AG09309 (cell line): ENCODE measurements at regions not wholly inside any gene's neighbourhood (a gene's known extent, or its start where the extent isn't known, plus 50 kb on each side); places are given as distances from the start of the nearest gene placed in this dataset.
A peak's percentile ranks its signal among the peaks of the same experiment; 100 is the strongest.

Experiments
- DNase-seq: peaks from one replicate; pipeline ENCODE4 v3.0.0-alpha.2; 2010; ENCODE audit warnings: low read depth
- H3K4me3 ChIP-seq: 2 replicates; pipeline ENCODE4 v1.5.1; 2011; ENCODE audit warnings: mild to moderate bottlenecking, low read depth, low read length, moderate library complexity; ENCODE audit not compliant: control insufficient read depth
- TF ChIP-seq, protein P1 (sequence below): IDR thresholded peaks from 2 replicates; pipeline ENCODE4 v1.5.1; 2011; ENCODE audit warnings: mild to moderate bottlenecking, low read depth, low read length, inconsistent platforms; ENCODE audit not compliant: insufficient read depth, control insufficient read depth; ENCODE audit errors: missing control alignments

DNA sequence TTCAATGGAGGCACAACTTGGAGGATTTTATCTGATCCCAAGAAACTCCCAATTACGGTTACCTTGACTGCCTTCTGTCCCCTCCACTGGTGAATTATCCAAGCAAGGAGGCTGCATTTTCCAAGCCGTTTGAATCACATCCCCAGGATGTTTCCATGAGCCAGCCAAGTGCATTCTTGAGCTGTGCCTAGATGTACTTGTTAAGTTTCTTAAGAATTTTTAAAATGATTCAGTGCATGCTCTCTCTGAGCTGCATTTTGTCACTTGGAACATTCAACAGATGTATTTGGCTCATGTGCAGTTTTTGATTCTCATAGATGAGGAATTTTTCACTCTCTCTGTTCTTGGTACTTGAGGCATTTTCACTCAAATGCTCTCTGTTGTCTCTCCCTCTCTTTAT is 202.6 kb upstream of the MYOCD start:
- TF ChIP-seq, protein P1, sequence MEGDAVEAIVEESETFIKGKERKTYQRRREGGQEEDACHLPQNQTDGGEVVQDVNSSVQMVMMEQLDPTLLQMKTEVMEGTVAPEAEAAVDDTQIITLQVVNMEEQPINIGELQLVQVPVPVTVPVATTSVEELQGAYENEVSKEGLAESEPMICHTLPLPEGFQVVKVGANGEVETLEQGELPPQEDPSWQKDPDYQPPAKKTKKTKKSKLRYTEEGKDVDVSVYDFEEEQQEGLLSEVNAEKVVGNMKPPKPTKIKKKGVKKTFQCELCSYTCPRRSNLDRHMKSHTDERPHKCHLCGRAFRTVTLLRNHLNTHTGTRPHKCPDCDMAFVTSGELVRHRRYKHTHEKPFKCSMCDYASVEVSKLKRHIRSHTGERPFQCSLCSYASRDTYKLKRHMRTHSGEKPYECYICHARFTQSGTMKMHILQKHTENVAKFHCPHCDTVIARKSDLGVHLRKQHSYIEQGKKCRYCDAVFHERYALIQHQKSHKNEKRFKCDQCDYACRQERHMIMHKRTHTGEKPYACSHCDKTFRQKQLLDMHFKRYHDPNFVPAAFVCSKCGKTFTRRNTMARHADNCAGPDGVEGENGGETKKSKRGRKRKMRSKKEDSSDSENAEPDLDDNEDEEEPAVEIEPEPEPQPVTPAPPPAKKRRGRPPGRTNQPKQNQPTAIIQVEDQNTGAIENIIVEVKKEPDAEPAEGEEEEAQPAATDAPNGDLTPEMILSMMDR = no peak

DNA sequence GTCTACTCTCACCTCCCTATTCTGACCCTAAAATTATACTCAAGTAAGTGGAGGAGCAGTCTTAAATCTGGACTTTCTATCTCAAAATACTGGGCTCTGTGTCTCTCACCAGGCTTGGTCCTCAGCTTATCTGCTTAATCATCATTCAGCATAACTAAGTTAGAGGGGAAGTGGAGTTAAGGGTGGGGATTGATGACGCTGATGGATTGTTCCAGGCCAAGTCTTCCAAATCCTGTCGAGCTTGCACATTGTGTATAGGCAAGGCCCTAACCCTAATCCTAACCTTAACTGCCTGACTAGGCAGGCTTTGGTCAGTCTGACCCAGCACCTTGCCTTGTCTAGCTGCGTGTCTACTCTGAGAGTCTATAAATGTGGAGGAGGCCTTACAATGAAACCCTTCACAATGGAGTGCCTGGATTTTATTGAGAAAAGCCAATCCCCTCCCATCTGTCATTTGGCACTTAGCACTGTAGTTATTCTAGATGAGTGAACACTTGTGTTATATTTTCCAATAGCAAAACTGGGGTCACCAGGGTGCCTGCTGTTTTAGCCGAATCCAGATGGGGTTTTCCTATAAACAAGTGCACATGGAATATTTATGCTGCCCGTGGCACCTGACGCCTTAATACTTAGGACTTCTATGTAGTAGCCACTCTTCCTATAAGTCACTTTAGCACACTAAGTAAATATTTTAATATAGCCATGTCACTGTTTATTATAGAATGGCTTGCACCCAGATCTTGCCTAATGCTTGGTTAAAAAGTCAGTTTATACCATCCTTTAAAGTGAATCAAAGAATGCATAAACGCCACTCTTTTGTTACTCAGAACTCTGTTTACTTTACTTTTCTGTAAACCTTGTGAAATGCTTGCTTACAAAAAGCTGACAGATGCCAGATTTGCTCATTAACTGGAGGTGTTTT is 193.2 kb upstream of the MYOCD start:
- H3K4me3 ChIP-seq = no peak overlapping the region
- TF ChIP-seq, protein P1 = no peak
- no peak for DNase-seq

More for the DNA sequence above, 202.6 kb upstream of the MYOCD start:
- peak; percentile 28 for DNase-seq
- H3K4me3 ChIP-seq = no peak overlapping the region

DNA sequence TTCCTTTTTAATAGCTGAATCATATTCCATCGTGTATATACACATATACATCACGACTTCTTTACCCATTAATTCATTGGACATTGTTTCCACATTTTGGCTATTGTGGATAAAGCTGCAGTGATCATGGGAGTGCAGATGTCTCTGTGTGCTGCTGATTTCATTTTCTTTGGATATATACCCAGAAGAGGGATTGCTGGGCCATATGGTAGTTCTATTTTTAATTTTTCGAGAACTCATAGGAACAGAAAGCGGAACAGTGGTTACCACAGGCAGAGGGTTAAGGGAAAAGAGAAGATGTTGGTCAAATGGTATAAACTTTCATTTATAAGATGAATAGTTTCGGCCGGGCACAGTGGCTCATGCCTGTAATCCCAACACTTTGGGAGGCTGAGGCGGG is 187.4 kb upstream of the MYOCD start:
- no peak for DNase-seq
- no peak overlapping the region for H3K4me3 ChIP-seq

DNA sequence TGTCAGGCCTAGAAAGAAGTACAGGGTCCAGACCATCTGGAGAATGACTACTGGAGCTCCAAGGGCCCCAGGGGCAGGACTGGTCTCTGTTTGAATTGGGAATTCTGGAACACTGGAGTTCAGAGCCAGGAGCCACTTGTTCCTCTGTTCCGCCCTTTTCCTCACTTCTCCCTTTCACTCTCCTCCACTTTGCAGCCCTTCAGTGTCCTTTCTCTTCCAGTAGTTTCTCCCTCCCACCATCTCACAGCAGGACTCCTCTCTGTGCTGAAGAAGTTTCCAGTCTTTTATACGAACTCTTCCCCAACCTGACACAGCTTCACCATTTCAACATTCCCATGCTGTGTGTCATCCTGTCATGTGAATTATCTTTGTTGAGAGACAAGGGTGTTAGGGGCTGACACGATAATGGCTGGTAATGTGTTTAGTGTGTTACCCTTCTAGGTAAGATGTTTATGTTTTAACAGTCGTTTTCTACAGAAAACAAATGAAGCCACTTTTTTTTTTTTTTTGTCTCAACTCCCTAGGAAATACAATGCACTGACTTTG is 180.3 kb upstream of the MYOCD start:
- TF ChIP-seq, protein P1 = no peak
- H3K4me3 ChIP-seq = no peak overlapping the region
- DNase-seq = no peak

More for the DNA sequence above, 187.4 kb upstream of the MYOCD start:
- TF ChIP-seq, protein P1 = no peak

DNA sequence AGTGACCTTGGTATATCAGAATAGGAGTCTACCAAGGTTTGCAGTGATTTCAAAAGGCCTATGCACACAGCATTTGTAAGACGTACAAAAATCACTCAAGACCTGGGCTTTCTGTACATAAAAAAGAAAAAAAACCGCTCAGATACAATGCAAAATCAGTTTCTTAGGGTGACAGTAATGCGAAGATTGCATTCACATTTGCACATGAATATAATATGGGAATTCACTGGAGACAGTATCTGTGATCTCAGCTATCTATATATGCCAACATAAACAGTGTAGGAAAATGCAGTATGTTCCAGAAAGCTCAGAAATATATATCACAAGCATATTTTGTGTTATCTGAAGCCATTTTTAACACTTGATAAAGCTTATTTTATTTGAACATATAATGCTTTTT is 176.4 kb upstream of the MYOCD start:
- TF ChIP-seq, protein P1 = no peak
- no peak for DNase-seq

DNA sequence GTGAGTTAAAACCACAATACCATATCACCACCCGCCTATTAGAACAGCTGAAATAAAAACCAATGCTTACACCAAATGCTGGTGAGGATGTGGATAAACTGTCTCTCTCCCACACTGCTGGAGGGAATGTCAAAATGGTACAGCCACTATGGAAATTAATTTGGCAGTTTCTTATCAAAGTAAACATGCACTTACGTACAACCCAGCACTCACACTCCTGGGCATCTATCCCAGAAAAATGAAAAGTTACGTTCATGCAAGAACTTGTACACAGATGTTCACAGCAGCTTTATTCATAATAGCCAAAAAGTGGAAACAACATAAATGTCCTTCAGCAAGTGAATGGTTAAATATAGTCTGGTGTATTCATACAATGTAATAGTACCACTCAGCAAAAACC is 173.2 kb upstream of the MYOCD start:
- DNase-seq = no peak
- TF ChIP-seq, protein P1 = no peak
- no peak overlapping the region for H3K4me3 ChIP-seq

More for the DNA sequence above, 176.4 kb upstream of the MYOCD start:
- no peak overlapping the region for H3K4me3 ChIP-seq
